ENCODE measurements at regions not wholly inside any gene's neighbourhood (a gene's known extent, or its start where the extent isn't known, plus 50 kb on each side); places are given as distances from the start of the nearest gene placed in this dataset.

- H3K9me3 Mint-ChIP-seq = no peaks in the 10 kb centered on the region
- H3K27me3 Mint-ChIP-seq (ENCODE audit: insufficient read depth) = no peaks in the 10 kb centered on the region
- H3K36me3 Mint-ChIP-seq (ENCODE audit: low read depth) = no peaks in the 10 kb centered on the region
- no peaks in the 10 kb centered on the region for H3K4me1 Mint-ChIP-seq (ENCODE audit: low read depth)
- H3K27ac Mint-ChIP-seq = no peak overlapping the region
- DNase-seq (ENCODE audit: low spot score) = no peak
- intact Hi-C loops (cut with micrococcal nuclease) = no loop called here
- no peak overlapping the region for H3K4me3 Mint-ChIP-seq
Measured at GRCh38 chr7:46192271-46192670, 271.2 kb upstream of the IGFBP3 start.

- Mint-ChIP-seq H3K27ac (no peak overlapping the region), H3K9me3 (no peaks in the 10 kb centered on the region), H3K27me3 (ENCODE audit: insufficient read depth) (no peaks in the 10 kb centered on the region), H3K36me3 (ENCODE audit: low read depth) (no peaks in the 10 kb centered on the region), H3K4me1 (ENCODE audit: low read depth) (no peaks in the 10 kb centered on the region), H3K4me3 (no peak overlapping the region)
- no peak for DNase-seq (ENCODE audit: low spot score)
- intact Hi-C loops (cut with micrococcal nuclease) = no loop called here
Measured at GRCh38 chr7:46191776-46192175, 270.7 kb upstream of the IGFBP3 start.

- Mint-ChIP-seq H3K9me3 (no peaks in the 10 kb centered on the region), H3K4me1 (ENCODE audit: low read depth) (no peaks in the 10 kb centered on the region), H3K27me3 (ENCODE audit: insufficient read depth) (no peaks in the 10 kb centered on the region), H3K36me3 (ENCODE audit: low read depth) (no peaks in the 10 kb centered on the region), H3K27ac (no peak overlapping the region), H3K4me3 (no peak overlapping the region)
- no peak for DNase-seq (ENCODE audit: low spot score)
- intact Hi-C loops (cut with micrococcal nuclease) = no loop called here
Measured at GRCh38 chr7:46191296-46191695, 270.2 kb upstream of the IGFBP3 start.

- Mint-ChIP-seq H3K9me3 (no peaks in the 10 kb centered on the region), H3K27me3 (ENCODE audit: insufficient read depth) (no peaks in the 10 kb centered on the region), H3K4me3 (no peak overlapping the region), H3K4me1 (ENCODE audit: low read depth) (no peaks in the 10 kb centered on the region), H3K36me3 (ENCODE audit: low read depth) (no peaks in the 10 kb centered on the region), H3K27ac (no peak overlapping the region)
- DNase-seq (ENCODE audit: low spot score) = no peak
- intact Hi-C loops (cut with micrococcal nuclease) = no loop called here
Measured at GRCh38 chr7:46189255-46189790, 268.3 kb upstream of the IGFBP3 start.

GRCh38 chr7:46186131-46186530 is 265.1 kb upstream of the IGFBP3 start:
- DNase-seq (ENCODE audit: low spot score) = no peak
- Mint-ChIP-seq H3K4me1 (ENCODE audit: low read depth) (no peaks in the 10 kb centered on the region), H3K27ac (no peak overlapping the region), H3K9me3 (no peaks in the 10 kb centered on the region), H3K4me3 (no peak overlapping the region), H3K27me3 (ENCODE audit: insufficient read depth) (no peaks in the 10 kb centered on the region), H3K36me3 (ENCODE audit: low read depth) (no peaks in the 10 kb centered on the region)
- intact Hi-C loops (cut with micrococcal nuclease) = no loop called here

GRCh38 chr7:46179061-46179610 is 258.1 kb upstream of the IGFBP3 start:
- no peak overlapping the region for H3K27ac Mint-ChIP-seq
- intact Hi-C loops (cut with micrococcal nuclease) = no loop called here
- H3K9me3 Mint-ChIP-seq = no peaks in the 10 kb centered on the region
- no peaks in the 10 kb centered on the region for H3K36me3 Mint-ChIP-seq (ENCODE audit: low read depth)
- no peaks in the 10 kb centered on the region for H3K27me3 Mint-ChIP-seq (ENCODE audit: insufficient read depth)
- DNase-seq (ENCODE audit: low spot score) = no peak
- no peaks in the 10 kb centered on the region for H3K4me1 Mint-ChIP-seq (ENCODE audit: low read depth)
- no peak overlapping the region for H3K4me3 Mint-ChIP-seq

GRCh38 chr7:46178661-46179060 is 257.6 kb upstream of the IGFBP3 start:
- intact Hi-C loops (cut with micrococcal nuclease) = no loop called here
- no peak overlapping the region for H3K4me3 Mint-ChIP-seq
- DNase-seq (ENCODE audit: low spot score) = no peak
- no peaks in the 10 kb centered on the region for H3K4me1 Mint-ChIP-seq (ENCODE audit: low read depth)
- no peaks in the 10 kb centered on the region for H3K36me3 Mint-ChIP-seq (ENCODE audit: low read depth)
- no peaks in the 10 kb centered on the region for H3K27me3 Mint-ChIP-seq (ENCODE audit: insufficient read depth)
- H3K27ac Mint-ChIP-seq = no peak overlapping the region
- H3K9me3 Mint-ChIP-seq = no peaks in the 10 kb centered on the region

GRCh38 chr7:46177821-46178220 is 256.7 kb upstream of the IGFBP3 start:
- H3K4me1 Mint-ChIP-seq (ENCODE audit: low read depth) = no peaks in the 10 kb centered on the region
- no peak overlapping the region for H3K27ac Mint-ChIP-seq
- no peak overlapping the region for H3K4me3 Mint-ChIP-seq
- no peak for DNase-seq (ENCODE audit: low spot score)
- H3K27me3 Mint-ChIP-seq (ENCODE audit: insufficient read depth) = no peaks in the 10 kb centered on the region
- no peaks in the 10 kb centered on the region for H3K9me3 Mint-ChIP-seq
- intact Hi-C loops (cut with micrococcal nuclease) = no loop called here
- H3K36me3 Mint-ChIP-seq (ENCODE audit: low read depth) = no peaks in the 10 kb centered on the region

- no peaks in the 10 kb centered on the region for H3K36me3 Mint-ChIP-seq (ENCODE audit: low read depth)
- no peak for DNase-seq (ENCODE audit: low spot score)
- H3K4me3 Mint-ChIP-seq = no peak overlapping the region
- no peaks in the 10 kb centered on the region for H3K9me3 Mint-ChIP-seq
- no peak overlapping the region for H3K27ac Mint-ChIP-seq
- no peaks in the 10 kb centered on the region for H3K27me3 Mint-ChIP-seq (ENCODE audit: insufficient read depth)
- intact Hi-C loops (cut with micrococcal nuclease) = no loop called here
- H3K4me1 Mint-ChIP-seq (ENCODE audit: low read depth) = no peaks in the 10 kb centered on the region
Measured at GRCh38 chr7:46175221-46175620, 254.1 kb upstream of the IGFBP3 start.

GRCh38 chr7:46174196-46174580 is 253.1 kb upstream of the IGFBP3 start:
- Mint-ChIP-seq H3K4me3 (no peak overlapping the region), H3K4me1 (ENCODE audit: low read depth) (no peaks in the 10 kb centered on the region), H3K27ac (no peak overlapping the region), H3K9me3 (no peaks in the 10 kb centered on the region), H3K36me3 (ENCODE audit: low read depth) (no peaks in the 10 kb centered on the region), H3K27me3 (ENCODE audit: insufficient read depth) (no peaks in the 10 kb centered on the region)
- DNase-seq (ENCODE audit: low spot score) = no peak
- intact Hi-C loops (cut with micrococcal nuclease) = no loop called here

GRCh38 chr7:46173476-46174195 is 252.6 kb upstream of the IGFBP3 start:
- no peak for DNase-seq (ENCODE audit: low spot score)
- Mint-ChIP-seq H3K4me1 (ENCODE audit: low read depth) (no peaks in the 10 kb centered on the region), H3K9me3 (no peaks in the 10 kb centered on the region), H3K27ac (no peak overlapping the region), H3K4me3 (no peak overlapping the region), H3K27me3 (ENCODE audit: insufficient read depth) (no peaks in the 10 kb centered on the region), H3K36me3 (ENCODE audit: low read depth) (no peaks in the 10 kb centered on the region)
- intact Hi-C loops (cut with micrococcal nuclease) = no loop called here

- H3K9me3 Mint-ChIP-seq = no peaks in the 10 kb centered on the region
Measured at GRCh38 chr7:46170792-46171191, 249.7 kb upstream of the IGFBP3 start.

GRCh38 chr7:46170021-46170420 is 248.9 kb upstream of the IGFBP3 start:
- intact Hi-C loops (cut with micrococcal nuclease) = no loop called here
- Mint-ChIP-seq H3K27ac (no peak overlapping the region), H3K27me3 (ENCODE audit: insufficient read depth) (no peaks in the 10 kb centered on the region), H3K9me3 (no peaks in the 10 kb centered on the region), H3K4me1 (ENCODE audit: low read depth) (no peaks in the 10 kb centered on the region), H3K36me3 (ENCODE audit: low read depth) (no peaks in the 10 kb centered on the region), H3K4me3 (no peak overlapping the region)
- no peak for DNase-seq (ENCODE audit: low spot score)

More at GRCh38 chr7:46170792-46171191, 249.7 kb upstream of the IGFBP3 start:
- intact Hi-C loops (cut with micrococcal nuclease) = no loop called here
- H3K36me3 Mint-ChIP-seq (ENCODE audit: low read depth) = no peaks in the 10 kb centered on the region
- no peak overlapping the region for H3K27ac Mint-ChIP-seq
- H3K4me1 Mint-ChIP-seq (ENCODE audit: low read depth) = no peaks in the 10 kb centered on the region
- no peak for DNase-seq (ENCODE audit: low spot score)
- H3K27me3 Mint-ChIP-seq (ENCODE audit: insufficient read depth) = no peaks in the 10 kb centered on the region
- no peak overlapping the region for H3K4me3 Mint-ChIP-seq
